ENCODE measurements at regions not wholly inside any gene's neighbourhood (a gene's known extent, or its start where the extent isn't known, plus 50 kb on each side); places are given as distances from the start of the nearest gene placed in this dataset.

DNA sequence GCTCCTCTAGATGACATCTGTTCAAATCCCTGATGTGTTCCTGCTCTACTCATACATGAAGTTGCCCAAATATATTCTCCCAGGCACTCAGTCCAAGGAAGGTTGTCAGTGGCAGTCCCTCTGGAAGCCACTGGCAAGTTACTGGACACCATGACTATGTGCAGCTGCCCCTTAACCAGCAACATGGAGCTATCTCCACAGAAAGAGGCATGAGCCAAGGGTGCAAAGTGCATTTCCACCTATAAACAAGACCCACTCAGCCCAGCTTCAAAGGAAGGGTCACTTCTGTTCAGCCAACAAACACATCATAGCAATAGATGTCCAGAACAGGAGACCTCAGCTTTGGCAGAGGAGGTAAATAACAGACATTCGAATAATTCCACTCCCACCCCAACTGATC, 217.6 kb upstream of the PMEPA1 start:
- TF ChIP-seq, protein P1, sequence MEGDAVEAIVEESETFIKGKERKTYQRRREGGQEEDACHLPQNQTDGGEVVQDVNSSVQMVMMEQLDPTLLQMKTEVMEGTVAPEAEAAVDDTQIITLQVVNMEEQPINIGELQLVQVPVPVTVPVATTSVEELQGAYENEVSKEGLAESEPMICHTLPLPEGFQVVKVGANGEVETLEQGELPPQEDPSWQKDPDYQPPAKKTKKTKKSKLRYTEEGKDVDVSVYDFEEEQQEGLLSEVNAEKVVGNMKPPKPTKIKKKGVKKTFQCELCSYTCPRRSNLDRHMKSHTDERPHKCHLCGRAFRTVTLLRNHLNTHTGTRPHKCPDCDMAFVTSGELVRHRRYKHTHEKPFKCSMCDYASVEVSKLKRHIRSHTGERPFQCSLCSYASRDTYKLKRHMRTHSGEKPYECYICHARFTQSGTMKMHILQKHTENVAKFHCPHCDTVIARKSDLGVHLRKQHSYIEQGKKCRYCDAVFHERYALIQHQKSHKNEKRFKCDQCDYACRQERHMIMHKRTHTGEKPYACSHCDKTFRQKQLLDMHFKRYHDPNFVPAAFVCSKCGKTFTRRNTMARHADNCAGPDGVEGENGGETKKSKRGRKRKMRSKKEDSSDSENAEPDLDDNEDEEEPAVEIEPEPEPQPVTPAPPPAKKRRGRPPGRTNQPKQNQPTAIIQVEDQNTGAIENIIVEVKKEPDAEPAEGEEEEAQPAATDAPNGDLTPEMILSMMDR (IDR thresholded peaks at IDR 0.05) = no peak
- TF ChIP-seq EHMT2 (IDR thresholded peaks at IDR 0.05; ENCODE audit: low read depth) (no peak), KDM1A (IDR thresholded peaks at IDR 0.05; ENCODE audit: low read depth) (no peak), RAD21 (conservative IDR thresholded peaks at IDR 0.05 in 1 of 2, IDR thresholded peaks at IDR 0.05 in 1 of 2) (no peak), CBX2 (IDR thresholded peaks at IDR 0.05; ENCODE audit: borderline replicate concordance, low read depth) (no peak), PHF8 (IDR thresholded peaks at IDR 0.05; ENCODE audit: borderline replicate concordance, low read depth) (no peak), RCOR1 (IDR thresholded peaks at IDR 0.05; ENCODE audit: low read depth, low read length) (no peak)
- TF ChIP-seq, protein P2, sequence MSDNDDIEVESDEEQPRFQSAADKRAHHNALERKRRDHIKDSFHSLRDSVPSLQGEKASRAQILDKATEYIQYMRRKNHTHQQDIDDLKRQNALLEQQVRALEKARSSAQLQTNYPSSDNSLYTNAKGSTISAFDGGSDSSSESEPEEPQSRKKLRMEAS (IDR thresholded peaks at IDR 0.05) = no peak

Measured in A549 (cell line).